ENCODE measurements at regions not wholly inside any gene's neighbourhood (a gene's known extent, or its start where the extent isn't known, plus 50 kb on each side); places are given as distances from the start of the nearest gene placed in this dataset.

DNA sequence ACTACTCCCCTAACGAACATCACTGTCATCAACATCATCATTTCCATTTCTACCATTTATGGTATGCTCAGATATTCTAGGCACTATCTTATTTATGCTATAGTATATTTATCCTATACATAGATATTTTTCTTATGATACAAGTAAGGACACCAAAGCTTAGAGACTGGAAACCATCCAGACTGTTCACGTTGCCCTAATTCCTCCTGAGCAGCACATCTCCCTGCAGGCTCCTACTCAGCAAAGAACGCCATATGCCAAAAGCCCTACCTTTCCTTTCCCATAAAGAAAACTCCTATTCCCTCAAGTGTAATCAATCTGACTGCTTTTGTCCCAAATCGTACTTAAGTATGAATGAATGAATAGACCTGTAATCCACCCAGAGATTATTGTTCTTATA is 247.0 kb downstream of the PRELID2 start:
- Mint-ChIP-seq H3K9me3 (peaks cover 0 to 8% (median 0%) of the 10 kb centered on the region in 7 donors), H3K27me3 (no peaks in the 10 kb centered on the region), H3K27ac (no peak overlapping the region), H3K4me3 (no peak overlapping the region), H3K36me3 (no peaks in the 10 kb centered on the region), H3K4me1 (no peaks in the 10 kb centered on the region)
- no peak for ATAC-seq (ENCODE audit: low read depth in 2 of 2)
- no peak overlapping the region for H3K4me3 ChIP-seq (ENCODE audit: low read depth, low read length)
- no peak overlapping the region for H3K27ac ChIP-seq (ENCODE audit: insufficient read depth, low read length, poor library complexity, severe bottlenecking)
- no peaks in the 10 kb centered on the region for H3K36me3 ChIP-seq (ENCODE audit: control insufficient read depth, insufficient read depth, low read length)
- H3K9me3 ChIP-seq (ENCODE audit: control insufficient read depth in 2 of 2, low read length in 2 of 2) = no peaks in the 10 kb centered on the region
- H3K4me1 ChIP-seq (ENCODE audit: control insufficient read depth, insufficient read depth, low read length, poor library complexity, severe bottlenecking) = no peaks in the 10 kb centered on the region
- DNase-seq = no peak
- H3K27me3 ChIP-seq (ENCODE audit: control insufficient read depth, insufficient read depth, low read length) = no peaks in the 10 kb centered on the region

DNA sequence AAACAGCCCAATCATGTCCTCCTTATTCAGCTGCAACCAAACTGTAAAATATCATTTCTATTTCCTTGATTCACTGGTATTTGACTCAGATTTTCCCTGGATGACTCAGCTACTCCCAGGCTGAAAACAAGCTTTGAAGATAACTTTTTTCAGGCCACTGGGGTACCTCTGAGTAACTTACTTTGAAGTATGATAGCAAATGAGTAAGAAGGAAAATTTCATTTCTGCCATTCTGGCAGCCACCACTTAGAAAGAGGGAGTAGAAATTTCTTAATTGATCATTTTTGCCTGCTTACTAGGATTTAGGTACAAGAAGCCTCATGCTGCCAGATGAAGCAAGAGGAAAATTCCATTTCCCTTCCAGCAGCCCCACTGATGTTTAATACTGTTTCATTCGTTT is 247.4 kb downstream of the PRELID2 start:
- DNase-seq (no peak), ATAC-seq (ENCODE audit: low read depth in 2 of 2) (no peak)
- H3K36me3 Mint-ChIP-seq = no peaks in the 10 kb centered on the region
- H3K4me3 ChIP-seq (ENCODE audit: low read depth, low read length) = no peak overlapping the region
- H3K27me3 ChIP-seq (ENCODE audit: control insufficient read depth, insufficient read depth, low read length) = no peaks in the 10 kb centered on the region
- no peaks in the 10 kb centered on the region for H3K36me3 ChIP-seq (ENCODE audit: control insufficient read depth, insufficient read depth, low read length)
- no peaks in the 10 kb centered on the region for H3K9me3 ChIP-seq (ENCODE audit: control insufficient read depth in 2 of 2, low read length in 2 of 2)
- H3K27ac Mint-ChIP-seq = no peak overlapping the region
- H3K4me1 ChIP-seq (ENCODE audit: control insufficient read depth, insufficient read depth, low read length, poor library complexity, severe bottlenecking) = no peaks in the 10 kb centered on the region
- peaks cover 0 to 8% (median 0%) of the 10 kb centered on the region in 7 donors for H3K9me3 Mint-ChIP-seq
- no peaks in the 10 kb centered on the region for H3K4me1 Mint-ChIP-seq
- H3K4me3 Mint-ChIP-seq = no peak overlapping the region
- H3K27ac ChIP-seq (ENCODE audit: insufficient read depth, low read length, poor library complexity, severe bottlenecking) = no peak overlapping the region
- H3K27me3 Mint-ChIP-seq = no peaks in the 10 kb centered on the region

DNA sequence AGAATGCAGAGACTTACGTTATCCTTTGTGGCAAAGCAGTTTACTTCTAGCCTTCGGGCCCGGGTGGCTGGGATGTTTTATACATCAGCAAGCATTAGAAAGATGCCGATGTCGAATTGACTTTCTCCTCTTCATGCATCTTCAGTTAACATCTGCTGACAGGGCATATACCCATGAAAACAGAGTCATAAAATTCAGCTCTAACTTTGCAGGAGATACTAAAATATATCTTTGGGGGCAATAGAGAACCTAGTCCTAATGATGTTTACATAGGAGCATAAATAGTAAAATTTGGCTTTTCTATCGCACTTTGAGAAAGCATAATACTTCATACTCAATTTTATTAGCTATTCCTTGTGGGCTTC is 247.9 kb downstream of the PRELID2 start:
- H3K36me3 ChIP-seq (ENCODE audit: control insufficient read depth, insufficient read depth, low read length) = no peaks in the 10 kb centered on the region
- Mint-ChIP-seq H3K4me1 (no peaks in the 10 kb centered on the region), H3K36me3 (no peaks in the 10 kb centered on the region), H3K27me3 (no peaks in the 10 kb centered on the region), H3K9me3 (peaks cover 0 to 8% (median 0%) of the 10 kb centered on the region in 7 donors), H3K27ac (no peak overlapping the region), H3K4me3 (no peak overlapping the region)
- H3K4me3 ChIP-seq (ENCODE audit: low read depth, low read length) = no peak overlapping the region
- H3K27ac ChIP-seq (ENCODE audit: insufficient read depth, low read length, poor library complexity, severe bottlenecking) = no peak overlapping the region
- no peaks in the 10 kb centered on the region for H3K9me3 ChIP-seq (ENCODE audit: control insufficient read depth in 2 of 2, low read length in 2 of 2)
- no peaks in the 10 kb centered on the region for H3K27me3 ChIP-seq (ENCODE audit: control insufficient read depth, insufficient read depth, low read length)
- H3K4me1 ChIP-seq (ENCODE audit: control insufficient read depth, insufficient read depth, low read length, poor library complexity, severe bottlenecking) = no peaks in the 10 kb centered on the region
- DNase-seq (no peak), ATAC-seq (ENCODE audit: low read depth in 2 of 2) (no peak)

DNA sequence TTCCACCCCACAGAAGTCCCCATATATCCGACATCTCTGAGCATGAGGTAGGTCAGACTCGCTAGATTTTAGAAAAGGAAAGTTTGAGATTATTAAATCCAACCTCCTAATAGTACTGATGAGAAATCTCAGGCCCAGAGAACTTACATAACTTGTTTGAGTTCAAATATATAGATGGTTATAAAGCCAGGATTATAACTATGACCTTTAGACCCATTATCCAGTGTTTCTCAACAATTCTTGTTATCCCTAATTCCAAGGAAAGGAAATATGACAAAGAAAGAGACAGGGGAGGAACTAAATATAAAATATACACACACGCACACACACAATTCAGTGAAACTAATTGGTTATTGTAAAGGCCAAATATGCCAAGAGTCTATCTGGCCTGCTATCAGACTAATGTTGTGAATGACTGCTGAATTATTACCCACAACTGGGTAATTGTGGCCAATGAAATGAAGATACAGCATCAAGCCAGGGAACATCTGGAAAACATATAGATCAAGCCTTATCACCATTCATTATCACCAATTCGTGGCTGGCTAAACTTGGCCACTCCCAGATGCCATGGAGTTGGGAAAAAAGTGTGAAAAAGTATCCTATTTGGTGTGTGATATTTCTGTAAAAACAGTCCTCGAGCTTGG is 248.4 kb downstream of the PRELID2 start:
- no peak overlapping the region for H3K27ac Mint-ChIP-seq
- H3K4me3 Mint-ChIP-seq = no peak overlapping the region
- no peaks in the 10 kb centered on the region for H3K36me3 Mint-ChIP-seq

DNA sequence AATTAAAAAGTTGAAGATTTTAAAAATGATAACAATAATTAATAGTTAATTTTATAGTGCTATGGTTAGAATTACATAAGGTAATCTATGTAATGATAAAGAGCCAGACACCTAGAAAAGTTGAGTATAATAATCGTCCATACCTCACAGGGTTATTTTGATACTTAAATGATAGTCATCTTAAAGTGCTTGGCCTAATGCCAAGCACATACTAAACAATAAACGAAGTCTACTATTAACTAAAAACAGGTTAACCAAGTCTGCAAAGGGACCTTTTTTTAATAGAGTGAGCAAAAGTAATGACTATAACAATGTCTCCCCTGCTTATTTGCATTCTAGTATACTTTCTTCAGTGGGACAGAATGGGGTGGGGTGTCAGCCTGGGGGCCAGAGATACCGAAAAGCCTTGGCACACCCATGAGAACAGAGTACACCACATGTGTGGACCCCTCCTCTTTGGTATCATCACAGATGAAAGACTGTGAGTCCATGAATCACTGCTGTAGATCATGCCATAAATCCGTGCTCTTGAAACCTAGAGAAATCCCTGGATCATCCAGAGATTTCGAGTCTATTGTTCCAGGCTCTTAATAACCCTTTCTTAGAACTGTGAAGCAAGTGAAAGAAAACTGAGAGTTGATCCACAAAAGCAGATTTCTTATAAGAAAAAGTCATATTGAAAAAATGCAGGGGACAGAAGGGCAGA is 249.5 kb downstream of the PRELID2 start:
- H3K27ac ChIP-seq (ENCODE audit: insufficient read depth, low read length, poor library complexity, severe bottlenecking) = no peak overlapping the region
- Mint-ChIP-seq H3K27me3 (no peaks in the 10 kb centered on the region), H3K9me3 (peaks cover 0 to 10% (median 5%) of the 10 kb centered on the region in 7 donors), H3K4me3 (no peak overlapping the region), H3K4me1 (no peaks in the 10 kb centered on the region), H3K27ac (no peak overlapping the region), H3K36me3 (no peaks in the 10 kb centered on the region)
- ATAC-seq (ENCODE audit: low read depth in 2 of 2) (no peak), DNase-seq (no peak)
- no peaks in the 10 kb centered on the region for H3K27me3 ChIP-seq (ENCODE audit: control insufficient read depth, insufficient read depth, low read length)
- H3K4me1 ChIP-seq (ENCODE audit: control insufficient read depth, insufficient read depth, low read length, poor library complexity, severe bottlenecking) = no peaks in the 10 kb centered on the region
- H3K4me3 ChIP-seq (ENCODE audit: low read depth, low read length) = no peak overlapping the region
- H3K9me3 ChIP-seq (ENCODE audit: control insufficient read depth in 2 of 2, low read length in 2 of 2) = no peaks in the 10 kb centered on the region
- H3K36me3 ChIP-seq (ENCODE audit: control insufficient read depth, insufficient read depth, low read length) = no peaks in the 10 kb centered on the region

More for the DNA sequence above, 248.4 kb downstream of the PRELID2 start:
- no peaks in the 10 kb centered on the region for H3K27me3 ChIP-seq (ENCODE audit: control insufficient read depth, insufficient read depth, low read length)
- no peaks in the 10 kb centered on the region for H3K4me1 Mint-ChIP-seq
- H3K4me3 ChIP-seq (ENCODE audit: low read depth, low read length) = no peak overlapping the region
- H3K27ac ChIP-seq (ENCODE audit: insufficient read depth, low read length, poor library complexity, severe bottlenecking) = no peak overlapping the region
- H3K27me3 Mint-ChIP-seq = no peaks in the 10 kb centered on the region
- H3K9me3 ChIP-seq (ENCODE audit: control insufficient read depth in 2 of 2, low read length in 2 of 2) = no peaks in the 10 kb centered on the region
- no peaks in the 10 kb centered on the region for H3K36me3 ChIP-seq (ENCODE audit: control insufficient read depth, insufficient read depth, low read length)
- H3K9me3 Mint-ChIP-seq = peaks cover 0 to 8% (median 2%) of the 10 kb centered on the region in 7 donors
- DNase-seq = no peak
- ATAC-seq (ENCODE audit: low read depth in 2 of 2) = no peak
- H3K4me1 ChIP-seq (ENCODE audit: control insufficient read depth, insufficient read depth, low read length, poor library complexity, severe bottlenecking) = no peaks in the 10 kb centered on the region

DNA sequence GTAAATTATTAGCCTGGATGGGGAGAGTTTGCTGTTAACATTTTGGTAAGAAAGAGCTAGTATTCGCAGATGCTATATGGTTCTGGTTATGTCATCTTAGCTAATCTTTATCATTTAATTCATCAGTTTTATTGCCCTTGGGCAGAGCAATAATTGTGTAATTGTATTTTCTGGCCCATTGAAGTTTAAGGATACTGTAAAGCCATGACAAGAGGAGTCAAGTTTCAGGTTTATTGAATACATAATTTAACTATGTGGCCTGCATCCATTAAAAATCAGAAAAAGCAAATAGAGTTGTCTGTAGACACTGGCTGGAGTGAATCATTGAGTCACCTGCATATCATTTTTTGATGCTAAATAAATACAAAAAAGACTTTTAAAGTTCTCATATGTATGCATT is 255.8 kb downstream of the PRELID2 start:
- H3K27me3 ChIP-seq (ENCODE audit: control insufficient read depth, insufficient read depth, low read length) = no peaks in the 10 kb centered on the region
- no peaks in the 10 kb centered on the region for H3K4me1 ChIP-seq (ENCODE audit: control insufficient read depth, insufficient read depth, low read length, poor library complexity, severe bottlenecking)
- no peaks in the 10 kb centered on the region for H3K4me1 Mint-ChIP-seq
- no peak overlapping the region for H3K27ac Mint-ChIP-seq
- no peak for ATAC-seq (ENCODE audit: low read depth in 2 of 2)
- H3K36me3 ChIP-seq (ENCODE audit: control insufficient read depth, insufficient read depth, low read length) = no peaks in the 10 kb centered on the region
- no peak overlapping the region for H3K4me3 Mint-ChIP-seq
- peaks cover 0 to 2% of the 10 kb centered on the region in 2 experiments for H3K9me3 ChIP-seq (ENCODE audit: control insufficient read depth in 2 of 2, low read length in 2 of 2)
- H3K36me3 Mint-ChIP-seq = no peaks in the 10 kb centered on the region
- H3K27ac ChIP-seq (ENCODE audit: insufficient read depth, low read length, poor library complexity, severe bottlenecking) = no peak overlapping the region
- H3K27me3 Mint-ChIP-seq = no peaks in the 10 kb centered on the region
- no peak for DNase-seq
- H3K4me3 ChIP-seq (ENCODE audit: low read depth, low read length) = no peak overlapping the region
- H3K9me3 Mint-ChIP-seq = peaks cover 2 to 32% (median 10%) of the 10 kb centered on the region in 7 donors

DNA sequence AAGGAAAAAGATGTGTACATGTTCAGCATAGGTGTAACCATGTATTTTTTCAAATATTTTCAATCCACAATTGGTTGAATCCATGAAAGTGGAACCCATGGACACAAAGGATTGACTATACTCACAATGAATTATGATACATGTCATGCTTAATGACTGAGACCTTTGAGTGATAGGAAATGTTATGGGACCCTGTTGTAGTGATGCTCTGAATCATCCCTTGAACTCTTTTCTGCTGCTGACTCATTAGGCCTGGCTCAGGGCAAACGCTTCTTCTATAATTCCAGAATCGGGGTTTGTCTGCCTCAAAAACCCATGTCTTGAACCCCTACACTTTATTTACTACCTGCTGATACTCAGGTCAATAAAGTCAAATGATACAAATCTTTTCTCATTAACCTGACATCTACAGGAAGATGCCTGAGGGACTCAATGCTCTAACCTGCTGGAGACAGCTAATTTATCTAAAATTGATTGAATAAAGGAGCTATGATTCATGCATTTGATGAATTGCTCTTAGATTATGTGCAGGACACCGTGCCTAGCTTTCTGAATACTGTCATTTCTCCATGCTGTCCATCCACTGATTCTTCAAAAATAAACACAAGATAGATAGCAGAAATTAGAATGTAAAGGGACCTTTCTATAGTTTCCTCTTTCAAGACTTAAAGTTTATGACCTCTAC is 260.1 kb downstream of the PRELID2 start:
- Mint-ChIP-seq H3K9me3 (peaks cover 0 to 35% (median 9%) of the 10 kb centered on the region in 7 donors), H3K4me1 (no peaks in the 10 kb centered on the region), H3K36me3 (no peaks in the 10 kb centered on the region), H3K27me3 (no peaks in the 10 kb centered on the region), H3K27ac (no peak overlapping the region), H3K4me3 (no peak overlapping the region)
- DNase-seq (no peak), ATAC-seq (ENCODE audit: low read depth in 2 of 2) (no peak)
- Histone ChIP-seq H3K27me3 (ENCODE audit: control insufficient read depth, insufficient read depth, low read length) (no peaks in the 10 kb centered on the region), H3K27ac (ENCODE audit: insufficient read depth, low read length, poor library complexity, severe bottlenecking) (no peak overlapping the region), H3K4me1 (ENCODE audit: control insufficient read depth, insufficient read depth, low read length, poor library complexity, severe bottlenecking) (no peaks in the 10 kb centered on the region), H3K9me3 (ENCODE audit: control insufficient read depth in 2 of 2, low read length in 2 of 2) (peaks cover 0 to 2% of the 10 kb centered on the region in 2 experiments), H3K4me3 (ENCODE audit: low read depth, low read length) (no peak overlapping the region), H3K36me3 (ENCODE audit: control insufficient read depth, insufficient read depth, low read length) (no peaks in the 10 kb centered on the region)
